Endothelial cell of umbilical vein (primary cell): ENCODE measurements at regions not wholly inside any gene's neighbourhood (a gene's known extent, or its start where the extent isn't known, plus 50 kb on each side); places are given as distances from the start of the nearest gene placed in this dataset.

Source experiments
- BruUV-seq: library from RNA; stranded (reverse); fragments of 400-500 nt; replicated peaks from 2 replicates; lab custom pipeline; 2021; lab: Mats Ljungman, UMichigan
- CTCF ChIA-PET: fragments of 300-600, 350-600 bp; sonication (Branson Sonifier 250); formaldehyde crosslinking; loops from one replicate; lab custom pipeline; 2021; ENCODE audit warnings: antibody characterized with exemption, inconsistent platforms; lab: Charles Lee
- POLR2A ChIA-PET: fragments of 300-600, 350-600 bp; sonication (Branson Sonifier 250); formaldehyde crosslinking; loops from one replicate; lab custom pipeline; 2021; ENCODE audit warnings: antibody characterized with exemption, inconsistent platforms; lab: Charles Lee
- DNase-seq: peaks from one replicate; pipeline ENCODE4 v3.0.0-alpha.2; 2011; ENCODE audit warnings: low read depth, low spot score
- FAIRE-seq: peaks from 2 replicates; lab custom pipeline; 2011; peaks lifted over from hg19 to GRCh38; lab: Jason Lieb, UNC
- H2AFZ ChIP-seq: 2 replicates; pipeline ENCODE4 v1.6.0; 2012; ENCODE audit warnings: low read depth, low read length, control low read depth, inconsistent platforms
- H3K27ac ChIP-seq: 2 replicates; pipeline ENCODE4 v1.5.1; 2011; ENCODE audit warnings: low read depth, mild to moderate bottlenecking, control low read depth, low read length, moderate library complexity; ENCODE audit not compliant: insufficient read depth
- H3K27me3 ChIP-seq, 2 experiments: 2 replicates each; pipeline versions ENCODE4 v1.6.0 to v1.6.1; 2011; ENCODE audit warnings: low read length in 2 of 2, mixed read lengths in 1 of 2; ENCODE audit not compliant: control insufficient read depth in 2 of 2, insufficient read depth in 2 of 2
- H3K36me3 ChIP-seq, 2 experiments: 2 replicates in 1 of 2; 3 replicates in 1 of 2; pipeline ENCODE4 v1.5.1; 2011; ENCODE audit warnings: low read length in 2 of 2, mild to moderate bottlenecking in 1 of 2, moderate library complexity in 1 of 2; ENCODE audit not compliant: control insufficient read depth in 2 of 2, insufficient read depth in 2 of 2; ENCODE audit errors: extremely low read depth in 1 of 2
- H3K4me1 ChIP-seq: 3 replicates; pipeline ENCODE4 v1.5.1; 2011; ENCODE audit warnings: mild to moderate bottlenecking, low read length; ENCODE audit not compliant: control insufficient read depth, insufficient read depth; ENCODE audit errors: extremely low read depth
- H3K4me2 ChIP-seq: 2 replicates; pipeline ENCODE4 v1.6.1; 2011; ENCODE audit warnings: low read length, control low read depth, mixed read lengths; ENCODE audit not compliant: insufficient read depth
- H3K4me3 ChIP-seq, 3 experiments: fragments of 200-600 bp in 1 of 3; sonication (generic), shearing (Covaris generic) in 1 of 3; replicated peaks in 1 of 3; 2 replicates each; pipeline ENCODE4 v1.5.1; 2011 to 2016; ENCODE audit warnings: control low read depth in 3 of 3, low read length in 3 of 3, mild to moderate bottlenecking in 2 of 3, inconsistent platforms in 1 of 3, low read depth in 1 of 3, moderate library complexity in 1 of 3; ENCODE audit not compliant: insufficient read depth in 1 of 3
- H3K79me2 ChIP-seq: 2 replicates; pipeline ENCODE4 v1.6.0; 2012; ENCODE audit warnings: low read length, inconsistent platforms; ENCODE audit not compliant: control insufficient read depth, insufficient read depth
- H3K9ac ChIP-seq: replicated peaks from 2 replicates; pipeline ENCODE3; 2011; ENCODE audit warnings: low read length, control low read depth; ENCODE audit not compliant: insufficient read depth; ENCODE audit errors: extremely low read depth
- H3K9me1 ChIP-seq: replicated peaks from 3 replicates; pipeline ENCODE4 v1.6.0; 2011; ENCODE audit warnings: mild to moderate bottlenecking, low read length; ENCODE audit not compliant: control insufficient read depth, insufficient read depth; ENCODE audit errors: extremely low read depth
- H3K9me3 ChIP-seq: replicated peaks from 2 replicates; pipeline ENCODE4 v1.5.1; 2012; ENCODE audit warnings: low read length, inconsistent platforms; ENCODE audit not compliant: control insufficient read depth, insufficient read depth
- H4K20me1 ChIP-seq: replicated peaks from 2 replicates; pipeline ENCODE3; 2011; ENCODE audit warnings: mild to moderate bottlenecking, low read length; ENCODE audit not compliant: control insufficient read depth, insufficient read depth; ENCODE audit errors: extremely low read depth
- CTCF ChIP-seq, 2 donors: IDR thresholded peaks; 1 replicate in 1 of 2; 2 replicates in 1 of 2; pipeline ENCODE4 v1.5.1; 2011; ENCODE audit warnings: low read length in 2 of 2, mild to moderate bottlenecking in 2 of 2, moderate library complexity in 2 of 2, control low read depth in 1 of 2, inconsistent platforms in 1 of 2, low read depth in 1 of 2; ENCODE audit not compliant: insufficient read depth in 1 of 2; ENCODE audit errors: extremely low read depth in 1 of 2
- EZH2 ChIP-seq: IDR thresholded peaks from 2 replicates; pipeline ENCODE4 v1.6.1; 2012; ENCODE audit warnings: borderline replicate concordance, low read depth, mild to moderate bottlenecking, moderate library complexity, low read length, inconsistent platforms; ENCODE audit not compliant: severe bottlenecking
- FOS ChIP-seq: IDR thresholded peaks from 2 replicates; pipeline ENCODE4 v1.6.1; 2011; ENCODE audit warnings: mild to moderate bottlenecking, low read length, moderate library complexity, borderline replicate concordance; ENCODE audit not compliant: insufficient read depth
- GATA2 ChIP-seq: IDR thresholded peaks from 2 replicates; pipeline ENCODE4 v1.7.0; 2011; ENCODE audit warnings: low read depth, mild to moderate bottlenecking, moderate library complexity, mixed read lengths, low read length; ENCODE audit not compliant: insufficient read length, insufficient read depth
- JUN ChIP-seq: IDR thresholded peaks from 2 replicates; pipeline ENCODE4 v1.6.1; 2011; ENCODE audit warnings: borderline replicate concordance, low read depth; ENCODE audit not compliant: insufficient read length, insufficient read depth
- MAX ChIP-seq: IDR thresholded peaks from 2 replicates; pipeline ENCODE4 v1.6.1; 2011; ENCODE audit not compliant: insufficient read depth, insufficient read length
- MYC ChIP-seq: IDR thresholded peaks from one replicate; pipeline ENCODE4 v1.6.1; 2011; ENCODE audit warnings: mild to moderate bottlenecking, low read depth, low read length
- POLR2A ChIP-seq: IDR thresholded peaks from 2 replicates; pipeline ENCODE4 v1.6.1; 2012; ENCODE audit warnings: low read depth, mild to moderate bottlenecking, control low read depth, low read length
- POLR2AphosphoS5 ChIP-seq: IDR thresholded peaks from 2 replicates; pipeline ENCODE4 v1.6.1; 2012; ENCODE audit warnings: low read depth, mild to moderate bottlenecking, control low read depth, low read length, moderate library complexity; ENCODE audit not compliant: insufficient read depth
- dilution Hi-C: fragments of 300-500 bp; cut with MboI; formaldehyde crosslinking; loops from one replicate; pipeline ENCODE4 v1.15.0; 2019; ENCODE audit warnings: low sequenced_read_pairs; ENCODE audit not compliant: extremely low pct_ligation_motif_present
- intact Hi-C: fragments of 100-400 bp; cut with micrococcal nuclease; formaldehyde crosslinking; loops from one replicate; pipeline ENCODE4 v1.10.0; 2022

- TF ChIP-seq POLR2AphosphoS5 (no peak), EZH2 (no peak), POLR2A (no peak), JUN (no peak), MYC (no peak), MAX (no peak), CTCF (IDR thresholded peaks at IDR 0.05; ENCODE audit: extremely low read depth in 1 of 2, insufficient read depth in 1 of 2, low read depth in 1 of 2, low read length in 2 of 2) (no peak), GATA2 (no peak), FOS (no peak)
- no peaks in the 10 kb centered on the region for H3K36me3 ChIP-seq
- FAIRE-seq (no peak), DNase-seq (no peak)
- H3K9me1 ChIP-seq, result no peaks in the 10 kb centered on the region
- no peaks in the 10 kb centered on the region for H3K27me3 ChIP-seq
- CTCF ChIA-PET, result no interaction called here
- H3K9me3 ChIP-seq, result no peaks in the 10 kb centered on the region
- H3K79me2 ChIP-seq, result no peaks in the 10 kb centered on the region
- BruUV-seq, result no TSS peak
- H3K4me2 ChIP-seq, result no peak overlapping the region
- no peaks in the 10 kb centered on the region for H3K4me1 ChIP-seq
- H4K20me1 ChIP-seq, result no peaks in the 10 kb centered on the region
- no peak overlapping the region for H3K27ac ChIP-seq
- dilution Hi-C loops, result no loop called here
- no peak overlapping the region for H3K9ac ChIP-seq
- intact Hi-C loops, result no loop called here
- H2AFZ ChIP-seq, result no peak overlapping the region
- no peak overlapping the region for H3K4me3 ChIP-seq
- POLR2A ChIA-PET, result no interaction called here
Measured at GRCh38 chr5:19342942-19343341, 645.1 kb downstream of the CDH18 start.
